HFF-Myc (cell line): ENCODE measurements at regions not wholly inside any gene's neighbourhood (a gene's known extent, or its start where the extent isn't known, plus 50 kb on each side); places are given as distances from the start of the nearest gene placed in this dataset.

ENCODE experiments used
- DNase-seq: peaks from one replicate; pipeline ENCODE4 v3.0.0-alpha.2; 2011; ENCODE audit warnings: low read depth; ENCODE audit errors: extremely low read depth
- H3K4me3 ChIP-seq: replicated peaks from 2 replicates; pipeline ENCODE4 v1.5.1; 2011; ENCODE audit warnings: low read depth, mild to moderate bottlenecking, control low read depth, low read length
- TF ChIP-seq, protein P1 (sequence below): IDR thresholded peaks from 2 replicates; pipeline ENCODE4 v1.5.1; 2012; ENCODE audit warnings: mild to moderate bottlenecking, low read depth, low read length, control low read depth; ENCODE audit errors: missing control alignments

GRCh38 chr10:14384915-14385314 lies 54.2 kb upstream of the FRMD4A start:
- TF ChIP-seq, protein P1, sequence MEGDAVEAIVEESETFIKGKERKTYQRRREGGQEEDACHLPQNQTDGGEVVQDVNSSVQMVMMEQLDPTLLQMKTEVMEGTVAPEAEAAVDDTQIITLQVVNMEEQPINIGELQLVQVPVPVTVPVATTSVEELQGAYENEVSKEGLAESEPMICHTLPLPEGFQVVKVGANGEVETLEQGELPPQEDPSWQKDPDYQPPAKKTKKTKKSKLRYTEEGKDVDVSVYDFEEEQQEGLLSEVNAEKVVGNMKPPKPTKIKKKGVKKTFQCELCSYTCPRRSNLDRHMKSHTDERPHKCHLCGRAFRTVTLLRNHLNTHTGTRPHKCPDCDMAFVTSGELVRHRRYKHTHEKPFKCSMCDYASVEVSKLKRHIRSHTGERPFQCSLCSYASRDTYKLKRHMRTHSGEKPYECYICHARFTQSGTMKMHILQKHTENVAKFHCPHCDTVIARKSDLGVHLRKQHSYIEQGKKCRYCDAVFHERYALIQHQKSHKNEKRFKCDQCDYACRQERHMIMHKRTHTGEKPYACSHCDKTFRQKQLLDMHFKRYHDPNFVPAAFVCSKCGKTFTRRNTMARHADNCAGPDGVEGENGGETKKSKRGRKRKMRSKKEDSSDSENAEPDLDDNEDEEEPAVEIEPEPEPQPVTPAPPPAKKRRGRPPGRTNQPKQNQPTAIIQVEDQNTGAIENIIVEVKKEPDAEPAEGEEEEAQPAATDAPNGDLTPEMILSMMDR = no peak
- no peak for DNase-seq
- H3K4me3 ChIP-seq = no peak overlapping the region

DNA sequence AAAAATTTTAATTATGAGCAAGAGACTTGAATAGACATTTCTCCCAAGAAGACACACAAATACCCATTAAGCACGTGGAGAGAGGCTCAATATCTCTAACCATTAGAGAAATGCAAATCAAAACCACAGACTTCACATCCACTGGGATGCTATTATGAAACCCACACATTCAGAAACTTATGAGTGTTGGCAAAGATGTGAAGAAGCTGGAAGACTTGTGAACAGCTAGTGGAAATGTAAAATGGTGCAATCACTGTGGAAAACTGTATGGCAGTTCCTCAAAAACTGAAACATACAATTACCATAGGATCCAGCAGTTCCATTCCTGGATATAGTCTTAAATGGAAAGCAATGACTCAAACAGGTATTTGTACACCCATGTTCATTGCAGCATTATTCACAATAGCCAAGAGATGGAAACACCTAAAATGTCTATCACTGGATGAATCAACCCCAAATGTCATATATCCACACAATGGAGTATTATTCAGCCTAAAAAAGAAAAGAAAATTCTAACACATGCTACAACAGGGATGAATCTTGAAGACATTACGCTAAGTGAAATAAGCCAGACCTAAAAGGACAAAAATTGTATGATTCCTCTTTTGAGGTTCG lies 53.5 kb upstream of the FRMD4A start:
- no peak for DNase-seq
- TF ChIP-seq, protein P1 = no peak

GRCh38 chr10:14383266-14383665 lies 52.5 kb upstream of the FRMD4A start:
- DNase-seq = no peak

More for the DNA sequence above, 53.5 kb upstream of the FRMD4A start:
- H3K4me3 ChIP-seq = no peak overlapping the region

GRCh38 chr10:14382531-14382930 lies 51.8 kb upstream of the FRMD4A start:
- TF ChIP-seq, protein P1 = no peak
- DNase-seq = no peak
- no peak overlapping the region for H3K4me3 ChIP-seq

More at GRCh38 chr10:14383266-14383665, 52.5 kb upstream of the FRMD4A start:
- H3K4me3 ChIP-seq = no peak overlapping the region
- TF ChIP-seq, protein P1 = no peak

GRCh38 chr10:14382022-14382421 lies 51.3 kb upstream of the FRMD4A start:
- no peak for DNase-seq
- TF ChIP-seq, protein P1 = no peak
- H3K4me3 ChIP-seq = no peak overlapping the region

GRCh38 chr10:14381475-14381874 lies 50.8 kb upstream of the FRMD4A start:
- no peak overlapping the region for H3K4me3 ChIP-seq
- DNase-seq = no peak
- TF ChIP-seq, protein P1 = no peak

DNA sequence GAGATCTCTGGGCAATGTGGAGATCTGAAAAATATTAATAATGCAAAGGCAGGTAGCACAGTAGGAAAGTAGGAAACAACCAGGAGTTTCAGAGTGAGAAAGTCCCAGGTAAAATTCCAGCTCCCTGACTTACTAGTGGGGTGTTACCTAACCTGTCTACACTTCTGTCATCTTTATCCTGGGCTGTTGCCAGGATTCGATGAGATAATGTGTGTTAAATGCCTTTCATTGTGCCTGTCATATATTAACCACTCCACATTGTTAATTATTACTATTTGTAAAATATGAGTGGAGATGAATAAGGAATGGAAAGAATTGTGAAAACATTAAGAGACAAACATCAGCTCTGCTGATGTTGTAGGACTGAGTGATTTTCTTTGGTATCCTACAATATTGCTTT lies 50.0 kb upstream of the FRMD4A start:
- TF ChIP-seq, protein P1 = no peak
- no peak overlapping the region for H3K4me3 ChIP-seq
- no peak for DNase-seq
